ENCODE measurements at regions not wholly inside any gene's neighbourhood (a gene's known extent, or its start where the extent isn't known, plus 50 kb on each side); places are given as distances from the start of the nearest gene placed in this dataset.
"Not testable (repeated sequence)": the region's sequence is repeated elsewhere in the genome, so short reads cannot be mapped to it uniquely, and the experiment has no call there.

- no peak for DNase-seq
These were observed 108.5 kb downstream of the FEM1C start for GRCh38 chr5:115435778-115436712.

DNA sequence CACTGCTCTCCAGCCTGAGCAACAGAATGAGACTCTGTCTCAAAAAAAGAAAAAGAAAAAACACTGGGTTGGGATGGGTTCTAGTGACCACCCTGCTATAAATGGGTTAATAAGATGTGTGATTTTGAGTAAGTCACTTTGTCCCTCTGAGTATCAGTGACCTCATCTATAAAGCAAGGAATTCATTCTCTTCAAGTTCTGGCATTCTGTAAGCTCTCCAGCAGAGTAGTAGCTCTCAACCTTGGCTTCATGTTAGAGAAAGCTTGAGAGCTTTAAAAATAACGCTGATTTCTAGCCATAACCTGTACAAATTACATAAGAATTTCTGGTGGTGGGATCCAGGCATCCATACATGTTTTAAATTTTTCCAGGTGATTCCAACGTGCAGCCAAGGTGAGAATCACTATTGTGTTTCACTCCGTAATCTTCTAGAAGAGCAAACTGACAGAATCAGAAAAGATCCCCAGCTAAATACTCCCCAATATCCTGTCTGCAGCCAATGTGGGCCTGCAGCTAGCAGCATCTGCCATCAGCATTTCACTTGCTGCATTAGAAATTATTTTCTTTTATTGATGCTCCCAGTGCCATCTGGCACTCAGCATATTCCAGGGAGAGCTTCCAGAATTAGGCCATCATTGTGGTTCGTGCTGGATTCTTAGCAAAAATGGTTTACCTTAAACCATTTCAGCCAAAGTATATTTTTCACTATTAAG lies 109.4 kb downstream of the FEM1C start:
- DNase-seq = peak; percentile 2 to 62

GRCh38 chr5:115433918-115434317 lies 110.7 kb downstream of the FEM1C start:
- DNase-seq = no peak

GRCh38 chr5:115432691-115433090 lies 111.9 kb downstream of the FEM1C start:
- no peak for DNase-seq

GRCh38 chr5:115431116-115431515 lies 113.5 kb downstream of the FEM1C start:
- no peak for DNase-seq

DNA sequence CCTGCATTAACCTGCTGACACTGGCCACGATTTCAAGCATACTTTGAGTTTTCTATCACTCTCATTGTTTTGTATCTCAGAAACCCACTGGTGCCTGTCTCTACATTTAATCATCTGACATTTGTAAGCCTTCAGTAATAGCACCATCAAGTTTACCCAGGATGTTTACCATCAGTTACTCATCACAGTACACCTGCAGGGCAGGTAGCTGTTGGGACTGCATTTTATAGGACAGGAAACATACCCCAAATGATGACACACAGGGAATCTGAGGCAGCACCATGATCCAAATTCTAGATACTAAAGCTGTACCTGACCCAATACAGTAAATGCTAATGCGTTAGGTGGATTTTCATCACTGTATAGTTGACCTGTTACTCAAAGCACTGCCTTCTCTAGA lies 114.2 kb downstream of the FEM1C start:
- no peak for DNase-seq

DNA sequence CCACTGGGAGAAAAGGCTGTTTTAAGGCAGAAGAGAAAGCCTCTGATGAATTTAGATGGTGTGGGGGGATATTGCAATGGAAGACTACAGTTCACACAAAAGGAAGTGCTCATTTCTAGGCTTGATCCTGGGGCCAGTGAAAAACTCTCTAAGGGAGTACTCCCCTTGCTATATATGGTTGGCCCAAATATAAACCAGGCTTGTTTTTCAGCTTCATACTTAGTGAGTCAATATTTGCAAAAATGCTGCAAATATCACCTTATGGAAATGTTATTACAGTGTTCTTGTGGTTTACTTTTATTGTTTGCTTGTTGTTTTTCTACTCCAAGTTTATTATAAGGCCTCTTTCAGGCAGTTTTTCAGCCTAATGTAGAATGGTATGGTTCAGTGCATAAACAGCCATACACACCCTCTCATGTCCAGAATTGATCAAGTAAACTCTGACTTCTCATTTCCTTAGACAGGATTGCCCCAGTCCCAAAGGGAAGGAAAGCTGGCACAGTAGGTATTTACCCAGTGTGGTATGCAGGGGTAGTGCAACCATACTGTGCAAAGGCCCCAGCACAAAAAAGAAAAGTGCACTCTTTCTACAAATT lies 115.1 kb downstream of the FEM1C start:
- DNase-seq = no peak

GRCh38 chr5:115428676-115429075 lies 115.9 kb downstream of the FEM1C start:
- no peak for DNase-seq

DNA sequence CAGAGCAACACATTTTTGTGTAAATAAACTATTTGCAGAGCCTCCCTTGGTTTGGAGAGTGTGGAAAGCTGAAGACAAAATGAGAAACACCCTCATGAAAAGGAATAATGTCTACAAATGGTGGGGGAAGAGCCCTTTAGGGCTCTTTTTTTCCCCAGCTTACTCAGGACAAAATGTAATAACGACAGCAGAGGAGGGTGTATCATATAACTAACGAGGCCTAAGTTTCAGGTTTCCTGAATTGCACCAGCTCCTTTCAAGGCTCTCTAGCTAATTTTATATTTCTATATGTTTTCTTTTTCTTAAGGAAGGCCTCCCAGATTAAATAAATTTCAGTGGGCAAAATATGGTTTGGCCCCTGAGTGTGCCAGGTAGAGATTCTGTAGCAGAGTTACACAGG lies 116.3 kb downstream of the FEM1C start:
- DNase-seq = no peak

DNA sequence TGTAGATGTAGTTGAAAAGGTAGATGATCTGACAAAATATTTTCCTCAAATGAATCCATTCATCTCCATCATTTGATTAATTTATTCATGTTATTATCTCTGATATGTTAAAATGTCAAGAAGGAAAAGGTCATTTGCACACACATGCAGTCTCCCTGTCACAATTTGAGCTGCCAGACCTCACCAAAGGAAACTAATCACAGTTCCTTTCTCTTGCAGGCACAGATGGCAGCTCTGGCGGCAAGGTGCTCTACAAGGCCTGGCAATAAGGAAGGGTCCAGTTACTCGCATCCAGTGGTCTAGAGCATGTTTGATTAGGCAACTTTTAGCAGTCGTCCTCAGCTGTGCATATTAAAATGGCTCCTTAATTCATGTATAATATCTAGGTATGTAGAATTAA lies 120.1 kb downstream of the FEM1C start:
- DNase-seq = no peak

DNA sequence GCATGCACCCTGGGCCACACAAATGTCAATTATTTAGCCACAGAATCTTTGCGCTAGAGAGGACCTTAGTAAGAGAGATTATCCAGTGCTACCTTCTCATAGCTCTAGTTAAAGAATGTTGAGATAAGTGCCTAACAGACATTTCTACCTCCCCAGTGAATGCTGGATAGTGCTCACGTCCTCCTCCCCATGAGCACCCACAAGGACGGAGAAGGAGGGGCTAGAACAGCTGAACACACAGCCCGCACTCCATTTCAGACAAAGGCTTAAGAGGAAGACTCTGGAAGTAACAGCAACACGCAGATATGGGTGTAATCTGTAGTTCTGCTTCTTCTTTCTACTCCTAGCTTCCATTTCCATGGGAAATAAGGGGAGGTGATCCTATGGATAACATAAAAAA lies 120.5 kb downstream of the FEM1C start:
- no peak for DNase-seq

DNA sequence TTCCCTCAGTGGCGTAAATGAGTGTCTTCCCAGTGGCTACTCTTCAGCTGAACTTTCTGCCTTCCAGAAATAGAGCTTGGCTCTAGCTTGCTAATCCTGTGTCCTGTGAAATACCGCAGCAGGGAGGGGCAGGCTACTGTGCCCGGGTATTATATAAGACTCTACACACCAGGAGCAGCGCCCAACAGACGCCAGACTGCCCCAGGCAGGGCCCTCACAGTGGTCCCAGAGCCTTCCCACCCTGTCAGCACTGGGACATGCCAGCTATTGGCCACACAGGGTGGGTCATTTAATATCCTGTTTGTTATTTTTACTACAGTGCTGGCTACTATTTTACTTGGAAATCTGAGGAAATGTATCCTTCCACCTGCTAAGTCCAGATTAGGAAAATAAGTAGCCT lies 121.0 kb downstream of the FEM1C start:
- no peak for DNase-seq

DNA sequence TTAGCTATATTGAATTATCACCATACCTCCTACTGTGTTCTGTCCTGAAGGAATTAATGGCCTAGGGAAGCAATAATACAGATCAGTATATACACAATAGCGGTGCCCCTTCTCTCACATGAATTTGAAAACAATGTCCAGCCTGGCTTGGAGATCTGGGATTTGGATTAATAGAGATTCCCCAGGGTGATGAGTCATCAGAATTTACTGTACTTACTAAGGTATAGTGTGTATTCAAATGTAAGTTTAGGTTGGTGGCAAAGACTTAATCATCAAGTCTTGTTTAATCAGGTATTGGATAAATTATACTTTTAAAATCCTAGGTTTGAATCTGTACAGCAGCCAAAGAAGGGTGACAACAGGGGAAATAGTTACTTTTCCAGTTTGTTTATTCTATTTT lies 121.5 kb downstream of the FEM1C start:
- DNase-seq = no peak

DNA sequence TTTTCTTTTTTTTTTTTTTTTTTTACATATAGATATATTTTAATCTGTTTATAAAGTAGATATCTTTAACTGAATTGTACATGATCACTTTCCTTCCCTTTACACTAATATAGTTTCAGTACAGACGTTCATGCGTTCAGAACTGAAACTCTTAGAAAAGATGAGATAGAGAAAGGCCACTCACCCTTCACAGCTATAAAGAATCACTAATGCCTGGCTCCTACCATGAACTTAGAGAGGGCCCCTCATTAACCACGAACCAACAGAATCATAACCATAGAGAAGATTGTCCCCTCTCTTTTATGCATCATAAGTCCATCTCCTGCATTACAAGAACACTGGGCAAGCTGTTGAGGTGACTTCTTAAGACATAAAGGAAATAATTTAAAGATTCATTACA lies 123.8 kb downstream of the FEM1C start:
- not testable (repeated sequence) for DNase-seq

GRCh38 chr5:115419846-115420585 lies 123.6 kb upstream of the CCDC112 start:
- DNase-seq = no peak

GRCh38 chr5:115418788-115419187 lies 122.3 kb upstream of the CCDC112 start:
- peak in 1 of 2 experiments; percentile 32 for DNase-seq

DNA sequence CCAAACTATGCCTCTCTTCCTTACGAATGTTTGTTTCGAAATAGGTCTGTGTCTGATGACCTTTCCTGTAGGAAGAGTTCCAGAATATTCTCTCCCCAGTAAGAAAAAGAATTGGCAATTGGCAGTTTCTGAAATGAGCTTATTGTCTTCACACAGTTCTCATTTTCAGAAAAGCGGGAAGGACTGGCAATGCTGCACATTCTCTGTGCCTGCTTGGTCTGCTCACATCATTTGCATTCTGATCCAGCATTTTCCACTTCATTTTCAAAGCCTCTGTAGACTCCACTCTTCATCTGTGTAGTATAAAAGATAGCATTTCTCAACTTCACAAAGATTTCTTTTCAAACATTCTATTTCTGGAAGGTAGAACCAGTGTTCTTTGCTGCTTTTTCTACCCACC lies 120.6 kb upstream of the CCDC112 start:
- no peak for DNase-seq

DNA sequence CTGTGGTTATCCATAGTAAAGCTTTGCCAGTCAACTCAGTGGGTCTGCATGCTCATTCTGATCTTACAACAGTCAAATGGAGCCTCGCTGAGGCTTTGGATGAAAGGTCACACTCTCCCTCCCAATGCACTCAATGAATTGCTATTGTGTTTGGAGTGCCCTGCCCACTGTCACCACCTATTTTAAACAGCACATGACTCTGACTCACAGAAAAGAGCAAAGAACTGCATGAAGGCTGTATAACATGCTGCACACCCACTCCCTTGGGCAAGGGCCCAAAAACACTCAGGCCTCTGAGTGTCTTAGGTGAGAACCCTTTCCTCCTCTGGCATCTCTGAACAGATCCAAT lies 118.7 kb upstream of the CCDC112 start:
- no peak for DNase-seq

- no peak for DNase-seq
These were observed 118.1 kb upstream of the CCDC112 start for GRCh38 chr5:115414406-115415142.

DNA sequence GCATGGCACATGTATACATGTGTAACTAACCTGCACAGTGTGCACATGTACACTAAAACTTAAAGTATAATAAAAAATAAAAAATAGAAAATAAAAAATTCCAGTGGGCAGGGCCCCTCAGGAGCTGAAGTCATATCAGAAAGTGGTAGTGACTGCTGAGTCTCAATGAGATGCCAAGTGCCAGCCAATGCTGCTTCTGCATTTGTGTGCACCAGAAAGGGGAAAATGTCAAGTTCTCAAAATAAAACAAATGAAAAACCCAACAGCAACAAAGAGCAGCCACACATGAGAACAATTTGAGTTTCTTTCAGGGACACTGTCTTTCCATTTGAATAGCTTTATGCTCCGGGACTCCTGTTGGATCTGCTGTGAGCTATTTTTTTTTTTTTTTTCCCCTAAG lies 117.2 kb upstream of the CCDC112 start:
- DNase-seq = no peak

DNA sequence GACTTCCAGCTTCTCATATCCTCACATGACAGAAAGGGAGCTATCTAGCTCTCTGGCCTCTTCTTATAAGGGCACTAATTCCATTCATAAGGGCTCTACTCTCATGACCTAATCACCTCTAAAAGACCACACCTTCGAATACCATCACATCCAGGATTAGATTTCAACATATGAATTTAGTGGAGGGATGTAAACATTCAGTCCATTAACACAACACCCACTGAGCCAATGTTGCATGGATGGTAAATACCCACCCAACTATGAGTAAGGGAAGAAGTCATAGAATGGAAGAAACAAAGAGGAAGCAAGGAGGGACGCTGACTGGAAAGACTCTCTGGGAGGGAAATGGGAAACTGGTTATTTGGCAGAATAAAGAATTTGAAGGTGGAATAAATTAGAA lies 112.6 kb upstream of the CCDC112 start:
- DNase-seq = no peak

GRCh38 chr5:115402822-115403577 lies 106.5 kb upstream of the CCDC112 start:
- DNase-seq = no peak

Measured in NCI-H524 (cell line).